ENCODE measurements at regions not wholly inside any gene's neighbourhood (a gene's known extent, or its start where the extent isn't known, plus 50 kb on each side); places are given as distances from the start of the nearest gene placed in this dataset.

GRCh38 chr14:53381895-53382294 is 228.8 kb upstream of the DDHD1 start:
- no peak overlapping the region for H3K23ac ChIP-seq (ENCODE audit: low read length)
- no peak overlapping the region for H2BK5ac ChIP-seq (ENCODE audit: low read length)
- H3K4me3 ChIP-seq (ENCODE audit: low read length): no peak overlapping the region
- H3K4ac ChIP-seq (ENCODE audit: low read depth, low read length): no peak overlapping the region
- no peak overlapping the region for H3K18ac ChIP-seq (ENCODE audit: low read length)
- H3K36me3 ChIP-seq (ENCODE audit: control insufficient read depth, insufficient read depth, low read length): no peaks in the 10 kb centered on the region
- no peaks in the 10 kb centered on the region for H3K4me1 ChIP-seq (ENCODE audit: control insufficient read depth, low read depth, low read length)
- H4K8ac ChIP-seq (ENCODE audit: low read depth, low read length): no peak overlapping the region
- no peaks in the 10 kb centered on the region for H3K79me2 ChIP-seq (ENCODE audit: control insufficient read depth, insufficient read depth, low read length)
- no peak overlapping the region for H4K5ac ChIP-seq (ENCODE audit: low read length)
- no peak for DNase-seq
- H2BK120ac ChIP-seq (ENCODE audit: low read depth, low read length): no peak overlapping the region
- WGBS (ENCODE audit: extremely low coverage, insufficient coverage, low lambda C conversion rate): no CpG with 5 or more reads among the region's 2 CpGs
- H3K27me3 ChIP-seq (ENCODE audit: insufficient read depth, low read length, poor library complexity): no peaks in the 10 kb centered on the region
- H2AK5ac ChIP-seq (ENCODE audit: low read length): no peak overlapping the region
- H3K56ac ChIP-seq (ENCODE audit: low read length): no peak overlapping the region
- H3K9ac ChIP-seq (ENCODE audit: low read length): no peak overlapping the region
- H3K27ac ChIP-seq (ENCODE audit: low read depth, low read length): no peak overlapping the region
- H2BK15ac ChIP-seq (replicated peaks; ENCODE audit: low read depth): no peak overlapping the region
- H3K4me2 ChIP-seq (ENCODE audit: low read length): no peak overlapping the region
- no peaks in the 10 kb centered on the region for H3K79me1 ChIP-seq (ENCODE audit: low read length)

DNA sequence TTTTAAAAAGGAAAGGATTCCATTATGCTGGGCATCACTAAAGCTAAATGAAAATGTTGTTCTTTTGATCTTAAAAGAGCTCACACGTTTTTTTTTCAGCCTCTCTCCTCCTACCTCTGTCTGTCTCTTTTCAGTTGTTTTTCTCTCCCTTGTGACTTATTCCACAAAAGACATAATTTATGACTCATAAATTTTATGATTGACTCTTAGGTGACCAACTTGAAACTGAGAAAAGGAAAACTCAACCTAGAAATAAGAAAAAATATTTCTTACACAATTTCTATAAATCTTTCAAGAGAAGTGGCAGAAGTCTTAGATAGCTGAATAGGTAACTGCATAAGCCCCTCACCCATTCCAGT is 227.7 kb upstream of the DDHD1 start:
- no peaks in the 10 kb centered on the region for H3K79me2 ChIP-seq (ENCODE audit: control insufficient read depth, insufficient read depth, low read length)
- no peak overlapping the region for H4K8ac ChIP-seq (ENCODE audit: low read depth, low read length)
- H3K18ac ChIP-seq (ENCODE audit: low read length): peak overlapping the region; percentile 51
- no peak overlapping the region for H2BK15ac ChIP-seq (replicated peaks; ENCODE audit: low read depth)
- no peak overlapping the region for H3K9ac ChIP-seq (ENCODE audit: low read length)
- H3K4me2 ChIP-seq (ENCODE audit: low read length): no peak overlapping the region
- H3K27me3 ChIP-seq (ENCODE audit: insufficient read depth, low read length, poor library complexity): no peaks in the 10 kb centered on the region
- H2AK5ac ChIP-seq (ENCODE audit: low read length): no peak overlapping the region
- no peak overlapping the region for H3K27ac ChIP-seq (ENCODE audit: low read depth, low read length)
- H3K36me3 ChIP-seq (ENCODE audit: control insufficient read depth, insufficient read depth, low read length): no peaks in the 10 kb centered on the region
- WGBS (ENCODE audit: extremely low coverage, insufficient coverage, low lambda C conversion rate): no CpG with 5 or more reads among the region's 1 CpG
- no peak for DNase-seq
- no peak overlapping the region for H4K5ac ChIP-seq (ENCODE audit: low read length)
- no peak overlapping the region for H2BK5ac ChIP-seq (ENCODE audit: low read length)
- H3K79me1 ChIP-seq (ENCODE audit: low read length): no peaks in the 10 kb centered on the region
- H3K4ac ChIP-seq (ENCODE audit: low read depth, low read length): no peak overlapping the region
- H2BK120ac ChIP-seq (ENCODE audit: low read depth, low read length): no peak overlapping the region
- no peak overlapping the region for H3K56ac ChIP-seq (ENCODE audit: low read length)
- H3K23ac ChIP-seq (ENCODE audit: low read length): no peak overlapping the region
- no peaks in the 10 kb centered on the region for H3K4me1 ChIP-seq (ENCODE audit: control insufficient read depth, low read depth, low read length)
- no peak overlapping the region for H3K4me3 ChIP-seq (ENCODE audit: low read length)

- H3K79me2 ChIP-seq (ENCODE audit: control insufficient read depth, insufficient read depth, low read length): no peaks in the 10 kb centered on the region
- H3K4me3 ChIP-seq (ENCODE audit: low read length): no peak overlapping the region
- H2BK5ac ChIP-seq (ENCODE audit: low read length): no peak overlapping the region
- H4K5ac ChIP-seq (ENCODE audit: low read length): no peak overlapping the region
- H3K18ac ChIP-seq (ENCODE audit: low read length): no peak overlapping the region
- H2AK5ac ChIP-seq (ENCODE audit: low read length): no peak overlapping the region
- no peak overlapping the region for H3K4ac ChIP-seq (ENCODE audit: low read depth, low read length)
- H2BK15ac ChIP-seq (replicated peaks; ENCODE audit: low read depth): no peak overlapping the region
- no peak overlapping the region for H3K4me2 ChIP-seq (ENCODE audit: low read length)
- no peaks in the 10 kb centered on the region for H3K4me1 ChIP-seq (ENCODE audit: control insufficient read depth, low read depth, low read length)
- H3K27ac ChIP-seq (ENCODE audit: low read depth, low read length): no peak overlapping the region
- H3K27me3 ChIP-seq (ENCODE audit: insufficient read depth, low read length, poor library complexity): no peaks in the 10 kb centered on the region
- H3K9ac ChIP-seq (ENCODE audit: low read length): no peak overlapping the region
- H4K8ac ChIP-seq (ENCODE audit: low read depth, low read length): no peak overlapping the region
- H3K56ac ChIP-seq (ENCODE audit: low read length): no peak overlapping the region
- no peak overlapping the region for H3K23ac ChIP-seq (ENCODE audit: low read length)
- WGBS (ENCODE audit: extremely low coverage, insufficient coverage, low lambda C conversion rate): no CpG with 5 or more reads among the region's 3 CpGs
- H3K36me3 ChIP-seq (ENCODE audit: control insufficient read depth, insufficient read depth, low read length): no peaks in the 10 kb centered on the region
- no peak overlapping the region for H2BK120ac ChIP-seq (ENCODE audit: low read depth, low read length)
- H3K79me1 ChIP-seq (ENCODE audit: low read length): no peaks in the 10 kb centered on the region
- no peak for DNase-seq
Observed at GRCh38 chr14:53380052-53380866, 227.1 kb upstream of the DDHD1 start.

GRCh38 chr14:53378142-53378541 is 225.0 kb upstream of the DDHD1 start:
- Histone ChIP-seq H2BK120ac (ENCODE audit: low read depth, low read length) (no peak overlapping the region), H2AK5ac (ENCODE audit: low read length) (no peak overlapping the region), H3K79me1 (ENCODE audit: low read length) (no peaks in the 10 kb centered on the region), H3K79me2 (ENCODE audit: control insufficient read depth, insufficient read depth, low read length) (no peaks in the 10 kb centered on the region), H3K23ac (ENCODE audit: low read length) (no peak overlapping the region), H2BK15ac (replicated peaks; ENCODE audit: low read depth) (no peak overlapping the region), H3K56ac (ENCODE audit: low read length) (no peak overlapping the region), H2BK5ac (ENCODE audit: low read length) (no peak overlapping the region), H4K8ac (ENCODE audit: low read depth, low read length) (no peak overlapping the region), H3K27me3 (ENCODE audit: insufficient read depth, low read length, poor library complexity) (no peaks in the 10 kb centered on the region), H3K4me3 (ENCODE audit: low read length) (no peak overlapping the region), H3K27ac (ENCODE audit: low read depth, low read length) (no peak overlapping the region), H4K5ac (ENCODE audit: low read length) (no peak overlapping the region), H3K36me3 (ENCODE audit: control insufficient read depth, insufficient read depth, low read length) (no peaks in the 10 kb centered on the region), H3K18ac (ENCODE audit: low read length) (no peak overlapping the region), H3K9ac (ENCODE audit: low read length) (no peak overlapping the region), H3K4me1 (ENCODE audit: control insufficient read depth, low read depth, low read length) (no peaks in the 10 kb centered on the region), H3K4ac (ENCODE audit: low read depth, low read length) (no peak overlapping the region), H3K4me2 (ENCODE audit: low read length) (no peak overlapping the region)
- WGBS (ENCODE audit: extremely low coverage, insufficient coverage, low lambda C conversion rate): no CpG with 5 or more reads among the region's 4 CpGs
- DNase-seq: no peak

DNA sequence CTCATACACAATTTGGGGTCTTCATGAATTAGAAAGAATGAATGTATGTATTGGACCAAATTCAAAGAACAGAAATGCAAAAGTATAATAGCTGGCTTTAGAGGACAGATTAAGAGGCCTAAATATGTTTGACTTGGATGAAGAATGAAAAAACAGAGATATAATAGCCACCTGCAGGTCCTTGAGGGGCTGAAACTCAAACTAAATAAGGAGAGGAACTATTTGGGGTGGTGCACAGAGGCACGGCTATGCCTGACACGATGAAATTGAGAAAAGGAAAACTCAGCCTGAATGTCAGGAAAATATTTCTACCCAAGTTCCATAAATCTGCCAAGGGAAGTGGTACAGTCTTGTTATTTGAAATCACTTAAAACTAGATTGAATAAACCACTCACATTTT is 222.9 kb upstream of the DDHD1 start:
- WGBS (ENCODE audit: extremely low coverage, insufficient coverage, low lambda C conversion rate): no CpG with 5 or more reads among the region's 2 CpGs
- no peak overlapping the region for H3K4me2 ChIP-seq (ENCODE audit: low read length)

DNA sequence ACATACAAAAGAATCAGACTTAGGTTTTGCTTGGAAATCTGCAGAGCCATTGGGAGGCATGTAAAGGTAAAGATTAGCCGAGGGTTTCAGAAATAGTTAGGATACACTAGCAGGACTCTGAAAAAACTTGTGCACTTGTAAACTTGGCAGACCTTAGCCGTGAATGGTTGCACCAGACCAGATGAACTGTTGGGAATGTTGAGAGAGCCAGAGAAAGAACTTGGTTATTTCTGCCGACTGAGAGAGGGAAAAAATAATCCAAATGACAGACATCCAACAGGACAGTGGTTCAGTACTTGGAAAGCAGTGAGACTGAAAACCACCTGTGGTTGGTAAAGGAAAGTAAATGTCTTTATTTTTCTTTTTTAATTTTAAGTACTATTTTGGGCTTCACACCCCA is 222.5 kb upstream of the DDHD1 start:
- no peaks in the 10 kb centered on the region for H3K36me3 ChIP-seq (ENCODE audit: control insufficient read depth, insufficient read depth, low read length)

More for the DNA sequence above, 222.9 kb upstream of the DDHD1 start:
- Histone ChIP-seq H4K8ac (ENCODE audit: low read depth, low read length) (no peak overlapping the region), H3K36me3 (ENCODE audit: control insufficient read depth, insufficient read depth, low read length) (no peaks in the 10 kb centered on the region), H2AK5ac (ENCODE audit: low read length) (no peak overlapping the region), H2BK5ac (ENCODE audit: low read length) (no peak overlapping the region), H3K27ac (ENCODE audit: low read depth, low read length) (no peak overlapping the region), H2BK120ac (ENCODE audit: low read depth, low read length) (no peak overlapping the region), H3K4ac (ENCODE audit: low read depth, low read length) (no peak overlapping the region), H3K18ac (ENCODE audit: low read length) (no peak overlapping the region), H3K4me1 (ENCODE audit: control insufficient read depth, low read depth, low read length) (no peaks in the 10 kb centered on the region), H3K4me3 (ENCODE audit: low read length) (no peak overlapping the region), H4K5ac (ENCODE audit: low read length) (no peak overlapping the region), H3K27me3 (ENCODE audit: insufficient read depth, low read length, poor library complexity) (no peaks in the 10 kb centered on the region), H3K56ac (ENCODE audit: low read length) (no peak overlapping the region), H2BK15ac (replicated peaks; ENCODE audit: low read depth) (no peak overlapping the region), H3K23ac (ENCODE audit: low read length) (no peak overlapping the region), H3K9ac (ENCODE audit: low read length) (no peak overlapping the region), H3K79me1 (ENCODE audit: low read length) (no peaks in the 10 kb centered on the region), H3K79me2 (ENCODE audit: control insufficient read depth, insufficient read depth, low read length) (no peaks in the 10 kb centered on the region)
- no peak for DNase-seq

More for the DNA sequence above, 222.5 kb upstream of the DDHD1 start:
- Histone ChIP-seq H3K79me2 (ENCODE audit: control insufficient read depth, insufficient read depth, low read length) (no peaks in the 10 kb centered on the region), H4K5ac (ENCODE audit: low read length) (no peak overlapping the region), H2BK120ac (ENCODE audit: low read depth, low read length) (no peak overlapping the region), H3K4me3 (ENCODE audit: low read length) (no peak overlapping the region), H4K8ac (ENCODE audit: low read depth, low read length) (no peak overlapping the region), H3K79me1 (ENCODE audit: low read length) (no peaks in the 10 kb centered on the region), H3K9ac (ENCODE audit: low read length) (no peak overlapping the region), H3K4me2 (ENCODE audit: low read length) (no peak overlapping the region), H3K27me3 (ENCODE audit: insufficient read depth, low read length, poor library complexity) (no peaks in the 10 kb centered on the region), H3K18ac (ENCODE audit: low read length) (no peak overlapping the region), H2BK15ac (replicated peaks; ENCODE audit: low read depth) (no peak overlapping the region), H3K4ac (ENCODE audit: low read depth, low read length) (no peak overlapping the region), H3K56ac (ENCODE audit: low read length) (no peak overlapping the region), H3K23ac (ENCODE audit: low read length) (no peak overlapping the region), H3K27ac (ENCODE audit: low read depth, low read length) (no peak overlapping the region), H2AK5ac (ENCODE audit: low read length) (no peak overlapping the region), H2BK5ac (ENCODE audit: low read length) (no peak overlapping the region), H3K4me1 (ENCODE audit: control insufficient read depth, low read depth, low read length) (no peaks in the 10 kb centered on the region)
- no CpG with 5 or more reads among the region's 3 CpGs for WGBS (ENCODE audit: extremely low coverage, insufficient coverage, low lambda C conversion rate)
- no peak for DNase-seq
